OCI-LY7 (cell line): ENCODE measurements at regions not wholly inside any gene's neighbourhood (a gene's known extent, or its start where the extent isn't known, plus 50 kb on each side); places are given as distances from the start of the nearest gene placed in this dataset.

ENCODE experiments used
- CTCF ChIP-seq: fragments of 200-600 bp; sonication (generic); conservative IDR thresholded peaks from 2 replicates; pipeline ENCODE4 v1.5.1; 2014; ENCODE audit warnings: mild to moderate bottlenecking, antibody characterized with exemption, low read length, moderate library complexity, mixed read lengths
- EZH2phosphoT487 ChIP-seq: fragments of 200-600 bp; sonication (generic); IDR thresholded peaks from 2 replicates; pipeline ENCODE4 v1.6.1; 2018; ENCODE audit warnings: low read depth, borderline replicate concordance, mild to moderate bottlenecking, mixed run types, antibody characterized with exemption, low read length, moderate library complexity, mixed read lengths

DNA sequence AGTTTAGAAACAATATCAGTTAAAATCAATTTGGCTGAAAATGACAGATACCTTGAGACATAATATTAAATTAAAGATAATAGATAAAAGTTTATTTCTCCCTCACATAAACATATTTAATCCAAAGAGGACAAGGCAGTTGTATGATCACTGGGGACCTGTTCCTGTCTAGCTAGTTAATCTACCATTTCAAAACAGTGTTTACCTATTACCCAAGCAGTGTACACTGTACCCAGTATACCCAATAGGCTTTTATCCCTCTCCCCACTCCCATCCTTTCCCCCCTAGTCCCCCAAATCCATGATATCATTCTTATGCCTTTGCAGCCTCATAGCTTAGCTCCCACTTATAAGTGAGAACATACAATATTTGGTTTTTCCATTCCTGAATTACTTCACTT lies 229.7 kb upstream of the LARGE1 start:
- TF ChIP-seq CTCF (no peak), EZH2phosphoT487 (no peak)
